HepG2 (cell line): ENCODE measurements at regions not wholly inside any gene's neighbourhood (a gene's known extent, or its start where the extent isn't known, plus 50 kb on each side); places are given as distances from the start of the nearest gene placed in this dataset.

Experiments
- ATAC-seq: fragments of 200-7000 bp; cut with Tn5 transposase; 3 replicates; pipeline ENCODE4 v1.9.1; 2020; ENCODE audit warnings: mild to moderate bottlenecking, moderate library complexity
- BruUV-seq: library from RNA; stranded (reverse); fragments of 400-500 nt; replicated peaks from 2 replicates; lab custom pipeline; 2021; lab: Mats Ljungman, UMichigan
- CTCF ChIA-PET: fragments of 300-600 bp; formaldehyde crosslinking; extraction: SDS; loops from one replicate; lab custom pipeline; 2021; ENCODE audit warnings: low total read pairs, inconsistent platforms, low intra/inter-chr PET ratio; lab: Yijun Ruan, JAX
- POLR2A ChIA-PET: fragments of 350-600 bp; sonication (Branson Sonifier 250); formaldehyde crosslinking; loops from one replicate; lab custom pipeline; 2020; ENCODE audit warnings: antibody characterized with exemption, inconsistent platforms; lab: Yijun Ruan, JAX
- DNase-seq: peaks from one replicate; pipeline ENCODE4 v3.0.0-alpha.2; 2015; ENCODE audit warnings: low spot score
- FAIRE-seq: peaks from 3 replicates; lab custom pipeline; 2011; peaks lifted over from hg19 to GRCh38; lab: Jason Lieb, UNC
- H2AFZ ChIP-seq: one replicate; pipeline ENCODE4 v1.6.1; 2011; ENCODE audit warnings: low read length, inconsistent platforms
- H3K27ac ChIP-seq: fragments of 300-600 bp; 3 replicates; pipeline ENCODE4 v1.8.0; 2011; ENCODE audit warnings: mixed run types, mild to moderate bottlenecking, mixed read lengths, low read length, inconsistent platforms; ENCODE audit not compliant: insufficient read depth; ENCODE audit errors: extremely low read length
- H3K27me3 ChIP-seq, 2 experiments: fragments of 200-600 bp in 1 of 2; 2 replicates in 1 of 2; 3 replicates in 1 of 2; pipeline versions ENCODE4 v1.6.0 to v1.8.0; 2011; ENCODE audit warnings: low read length in 2 of 2, mild to moderate bottlenecking in 2 of 2, moderate library complexity in 2 of 2, inconsistent platforms in 1 of 2; ENCODE audit not compliant: insufficient read depth in 2 of 2, control insufficient read depth in 1 of 2
- H3K36me3 ChIP-seq, 2 experiments: fragments of 200-600 bp in 1 of 2; replicated peaks in 1 of 2; 2 replicates in 1 of 2; 3 replicates in 1 of 2; pipeline versions ENCODE4 v1.5.1 to v1.8.0; 2011; ENCODE audit warnings: low read length in 2 of 2, inconsistent platforms in 1 of 2; ENCODE audit not compliant: insufficient read depth in 2 of 2, control insufficient read depth in 1 of 2
- H3K4me1 ChIP-seq: 2 replicates; pipeline ENCODE4 v1.5.1; 2012; ENCODE audit warnings: low read length, inconsistent platforms; ENCODE audit not compliant: insufficient read depth
- H3K4me2 ChIP-seq: 2 replicates; pipeline ENCODE4 v1.6.0; 2011; ENCODE audit warnings: low read depth, low read length, inconsistent platforms
- H3K4me3 ChIP-seq, 3 experiments: fragments of 200-600 bp in 1 of 3; sonication (generic), shearing (Covaris generic) in 1 of 3; replicated peaks in 1 of 3; 2 replicates each; pipeline ENCODE4 v1.5.1; 2011 to 2016; ENCODE audit warnings: low read length in 3 of 3, inconsistent platforms in 2 of 3, low read depth in 2 of 3, mild to moderate bottlenecking in 2 of 3, control low read depth in 1 of 3, mixed read lengths in 1 of 3; ENCODE audit not compliant: insufficient read depth in 1 of 3
- H3K79me2 ChIP-seq: one replicate; pipeline ENCODE4 v1.6.1; 2011; ENCODE audit warnings: low read length, inconsistent platforms; ENCODE audit not compliant: insufficient read depth
- H3K9ac ChIP-seq: 2 replicates; pipeline ENCODE4 v1.6.0; 2011; ENCODE audit warnings: mild to moderate bottlenecking, low read depth, low read length, inconsistent platforms; ENCODE audit not compliant: insufficient read depth
- H3K9me3 ChIP-seq: 2 replicates; pipeline ENCODE4 v1.5.1; 2012; ENCODE audit warnings: mild to moderate bottlenecking, low read length
- H4K20me1 ChIP-seq: 2 replicates; pipeline ENCODE4 v1.6.0; 2011; ENCODE audit warnings: inconsistent platforms, mild to moderate bottlenecking, low read length, moderate library complexity; ENCODE audit not compliant: insufficient read depth
- ATF7 ChIP-seq, 2 experiments: fragments of 450-650 bp in 1 of 2; sonication (generic) in 1 of 2; formaldehyde crosslinking in 1 of 2; IDR thresholded peaks; 2 replicates each; pipeline versions ENCODE4 v1.4.0 to v1.6.1; 2016 to 2020; ENCODE audit warnings: antibody characterized with exemption in 1 of 2, mild to moderate bottlenecking in 1 of 2, missing genetic modification reagents in 1 of 2
- ETV6 ChIP-seq: sonication (generic); formaldehyde crosslinking; conservative IDR thresholded peaks from 2 replicates; pipeline ENCODE4 v1.4.0; 2020; ENCODE audit warnings: missing genetic modification reagents
- FOXK2 ChIP-seq: fragments of 450-650 bp; IDR thresholded peaks from 2 replicates; pipeline ENCODE4 v1.6.1; 2016
- GPN1 ChIP-seq: sonication (generic); formaldehyde crosslinking; IDR thresholded peaks from 2 replicates; pipeline ENCODE4 v1.5.1; 2020; ENCODE audit warnings: missing genetic modification reagents, borderline replicate concordance
- HES4 ChIP-seq: sonication (generic); formaldehyde crosslinking; IDR thresholded peaks from 2 replicates; pipeline ENCODE4 v1.9.0; 2021; ENCODE audit warnings: mild to moderate bottlenecking, missing genetic modification reagents, borderline replicate concordance
- MAFF ChIP-seq: IDR thresholded peaks from 2 replicates; pipeline ENCODE4 v1.6.1; 2011; ENCODE audit warnings: low read depth, low read length, improper control_type of control experiment
- MAFK ChIP-seq, 2 experiments: IDR thresholded peaks in 1 of 2; conservative IDR thresholded peaks in 1 of 2; 2 replicates each; pipeline ENCODE4 v1.6.1; 2011; ENCODE audit warnings: improper control_type of control experiment in 2 of 2, low read length in 2 of 2
- MXI1 ChIP-seq: IDR thresholded peaks from 3 replicates; pipeline ENCODE4 v1.6.1; 2012; ENCODE audit warnings: low read depth, low read length, inconsistent platforms, borderline replicate concordance
- NCOA5 ChIP-seq: sonication (generic); formaldehyde crosslinking; IDR thresholded peaks from 2 replicates; pipeline ENCODE4 v1.4.0; 2020; ENCODE audit warnings: missing genetic modification reagents
- POLR2AphosphoS5 ChIP-seq: IDR thresholded peaks from 2 replicates; pipeline ENCODE4 v1.6.1; 2012; ENCODE audit warnings: low read depth, low read length
- RBM22 ChIP-seq: fragments of 200-400 bp; formaldehyde crosslinking; optimal IDR thresholded peaks from 2 replicates; pipeline ENCODE3; 2017; ENCODE audit warnings: mild to moderate bottlenecking, low read length, moderate library complexity
- SALL1 ChIP-seq: sonication (generic); formaldehyde crosslinking; IDR thresholded peaks from 2 replicates; pipeline ENCODE4 v1.8.0; 2022; ENCODE audit warnings: mild to moderate bottlenecking, missing genetic modification reagents
- SIX4 ChIP-seq: sonication (generic); formaldehyde crosslinking; IDR thresholded peaks from 2 replicates; pipeline ENCODE4 v1.4.0; 2020; ENCODE audit warnings: missing genetic modification reagents
- SOX6 ChIP-seq, 2 experiments: fragments of 450-650 bp in 1 of 2; sonication (generic) in 1 of 2; formaldehyde crosslinking in 1 of 2; IDR thresholded peaks; 2 replicates each; pipeline versions ENCODE4 v1.4.0 to v1.6.1; 2017 to 2020; ENCODE audit warnings: antibody characterized with exemption in 1 of 2, mild to moderate bottlenecking in 1 of 2, missing genetic modification reagents in 1 of 2
- TARDBP ChIP-seq: sonication (generic); formaldehyde crosslinking; IDR thresholded peaks from 2 replicates; pipeline ENCODE4 v1.8.0; 2022; ENCODE audit warnings: mild to moderate bottlenecking, missing genetic modification reagents
- TMF1 ChIP-seq: sonication (generic); formaldehyde crosslinking; IDR thresholded peaks from 2 replicates; pipeline ENCODE4 v1.8.1; 2022; ENCODE audit warnings: low read depth, missing genetic modification reagents
- TOPORS ChIP-seq: sonication (generic); formaldehyde crosslinking; IDR thresholded peaks from 2 replicates; pipeline ENCODE4 v1.8.0; 2023; ENCODE audit warnings: mild to moderate bottlenecking, missing genetic modification reagents
- ZNF292 ChIP-seq: sonication (generic); formaldehyde crosslinking; IDR thresholded peaks from 2 replicates; pipeline ENCODE4 v1.8.1; 2022; ENCODE audit warnings: mild to moderate bottlenecking, low read depth, missing genetic modification reagents, borderline replicate concordance
- ZNF552 ChIP-seq: sonication (generic); formaldehyde crosslinking; IDR thresholded peaks from 2 replicates; pipeline ENCODE4 v1.9.0; 2022; ENCODE audit warnings: missing genetic modification reagents, mild to moderate bottlenecking, borderline replicate concordance
- ZNF75D ChIP-seq: sonication (generic); formaldehyde crosslinking; IDR thresholded peaks from 2 replicates; pipeline ENCODE4 v1.8.1; 2023; ENCODE audit warnings: missing genetic modification reagents, mild to moderate bottlenecking, borderline replicate concordance
- ZNF879 ChIP-seq: sonication (generic); formaldehyde crosslinking; IDR thresholded peaks from 2 replicates; pipeline ENCODE4 v1.8.1; 2023; ENCODE audit warnings: missing genetic modification reagents
- ZSCAN22 ChIP-seq: sonication (generic); formaldehyde crosslinking; IDR thresholded peaks from 2 replicates; pipeline ENCODE4 v1.4.0; 2020; ENCODE audit warnings: mild to moderate bottlenecking, missing genetic modification reagents
- WGBS: methylation state at CpG from one replicate; pipeline ENCODE4 v1.1.6; 2017; ENCODE audit warnings: low lambda C conversion rate; 5-methylcytosine and 5-hydroxymethylcytosine counted together
- in situ Hi-C: cut with HindIII; loops from 2 replicates; pipeline ENCODE4 v1.10.0; 2017; ENCODE audit warnings: low pct_unique_long_range_greater_than_20kb; ENCODE audit not compliant: extremely low pct_ligation_motif_present
- intact Hi-C: fragments of 100-400 bp; cut with micrococcal nuclease; formaldehyde crosslinking; loops from one replicate; pipeline ENCODE4 v1.10.0; 2022; ENCODE audit not compliant: unreplicated experiment
- TF ChIP-seq, protein P1 (sequence below): sonication (generic); formaldehyde crosslinking; IDR thresholded peaks from 2 replicates; pipeline ENCODE4 v1.4.0; 2020; ENCODE audit warnings: missing genetic modification reagents

DNA sequence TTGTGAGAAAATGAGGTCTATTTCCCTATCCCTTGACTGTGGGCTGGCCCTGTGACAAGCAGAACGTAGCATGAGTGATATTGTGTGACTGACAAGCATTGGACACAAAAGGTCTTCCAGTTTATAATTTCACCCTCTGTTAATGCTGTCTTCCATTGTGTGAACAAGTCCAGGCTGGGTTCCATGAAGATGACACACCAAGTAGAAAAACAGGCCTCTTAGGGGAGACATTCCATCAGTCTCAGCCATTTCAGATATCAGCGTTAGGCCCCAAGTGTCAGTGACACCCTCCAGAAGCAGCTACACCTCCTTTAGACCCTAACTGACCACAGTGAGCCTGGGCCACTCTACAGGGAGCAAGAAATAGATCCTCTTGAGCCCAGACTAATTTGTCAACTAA is 511.3 kb downstream of the FBXO15 start (continued):
- TF ChIP-seq POLR2AphosphoS5, result no peak
- TF ChIP-seq SALL1, result no peak
- TF ChIP-seq ETV6 (CRISPR knock-in tag), result no peak
- no peak for TF ChIP-seq GPN1 (CRISPR knock-in tag)
- no peak for TF ChIP-seq SIX4
- no peak for TF ChIP-seq MXI1
- TF ChIP-seq, all 625 proteins: peak for 0

DNA sequence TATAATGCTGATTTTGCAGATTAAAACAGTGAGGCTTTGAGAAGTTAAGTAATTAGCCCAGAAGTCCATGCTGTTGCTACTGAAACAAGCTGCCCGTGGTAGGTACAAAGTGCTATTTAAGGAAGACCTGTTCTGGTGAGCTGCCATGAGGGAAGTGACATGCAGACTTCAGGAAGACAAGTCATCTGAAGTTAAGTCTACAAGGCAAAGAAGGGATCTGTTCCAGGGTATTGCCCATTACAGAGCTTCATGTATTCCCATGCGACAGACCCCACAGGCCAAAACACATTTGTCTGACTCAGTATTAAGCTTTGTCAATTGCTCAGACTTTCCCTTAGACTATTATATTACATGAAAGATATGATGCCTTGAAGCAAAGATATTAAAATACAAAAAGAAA is 520.8 kb downstream of the FBXO15 start:
- WGBS, result 30% methylated on average over 2 of the region's 2 CpGs

DNA sequence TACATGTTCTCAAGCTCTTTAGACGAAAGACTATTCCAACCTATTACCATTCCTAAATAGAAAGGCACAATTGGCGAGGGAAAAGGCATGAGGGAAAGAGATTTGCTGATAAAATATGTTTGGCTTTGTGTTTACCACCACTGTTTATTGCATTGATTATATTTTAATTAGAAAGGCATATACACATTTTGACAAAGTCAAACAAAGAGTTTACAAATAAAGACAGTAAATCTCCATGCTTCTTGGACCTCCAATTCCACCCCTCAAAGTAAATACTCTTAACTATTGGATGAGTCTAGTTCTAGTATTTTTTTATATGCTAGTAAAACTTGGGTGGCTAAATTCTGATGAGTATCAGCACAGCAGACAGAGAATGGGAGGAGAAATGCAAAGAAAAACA is 521.4 kb downstream of the FBXO15 start:
- 0% methylated on average over 2 of the region's 2 CpGs for WGBS
- no peak for FAIRE-seq

More for the DNA sequence above, 520.8 kb downstream of the FBXO15 start:
- intact Hi-C loops, result no loop called here
- in situ Hi-C loops, result no loop called here
- H3K36me3 ChIP-seq, result no peaks in the 10 kb centered on the region
- no peak overlapping the region for H3K9ac ChIP-seq
- no peak for DNase-seq
- H2AFZ ChIP-seq, result no peak overlapping the region
- no TSS peak for BruUV-seq
- H3K27me3 ChIP-seq, result no peaks in the 10 kb centered on the region
- no peaks in the 10 kb centered on the region for H3K9me3 ChIP-seq
- H4K20me1 ChIP-seq, result no peaks in the 10 kb centered on the region
- POLR2A ChIA-PET, result no interaction called here
- H3K4me2 ChIP-seq, result no peak overlapping the region
- CTCF ChIA-PET, result no interaction called here
- no peaks in the 10 kb centered on the region for H3K79me2 ChIP-seq
- TF ChIP-seq FOXK2 (no peak), MAFF (0 out of 2 replicates have a peak, but pooled peaks have one; percentile 24), MAFK (conservative IDR thresholded peaks at IDR 0.05 in 1 of 2, IDR thresholded peaks at IDR 0.05 in 1 of 2; ENCODE audit: low read length in 2 of 2) (peak; percentile 10 to 41; a peak in 1 of 4 replicates), ZNF75D (CRISPR knock-in tag) (no peak), ZNF552 (CRISPR knock-in tag) (no peak), ZSCAN22 (no peak)
- H3K4me1 ChIP-seq, result no peaks in the 10 kb centered on the region
- ATAC-seq, result no peak
- no peak overlapping the region for H3K27ac ChIP-seq
- no peak overlapping the region for H3K4me3 ChIP-seq
- no peak for FAIRE-seq

More for the DNA sequence above, 521.4 kb downstream of the FBXO15 start:
- intact Hi-C loops, result no loop called here
- no peaks in the 10 kb centered on the region for H3K4me1 ChIP-seq
- H3K27me3 ChIP-seq, result no peaks in the 10 kb centered on the region
- DNase-seq (no peak), ATAC-seq (no peak)
- POLR2A ChIA-PET, result no interaction called here
- H4K20me1 ChIP-seq, result no peaks in the 10 kb centered on the region
- H3K9me3 ChIP-seq, result no peaks in the 10 kb centered on the region
- BruUV-seq, result no TSS peak
- no peak overlapping the region for H3K4me3 ChIP-seq
- TF ChIP-seq RBM22, result no peak
- no peak for TF ChIP-seq TARDBP (CRISPR knock-in tag)
- no peak for TF ChIP-seq HES4 (CRISPR knock-in tag)
- no peak for TF ChIP-seq ZNF879 (CRISPR knock-in tag)
- no peak for TF ChIP-seq ZNF292 (CRISPR knock-in tag)
- TF ChIP-seq SOX6 (IDR thresholded peaks at IDR 0.05), result no peak
- TF ChIP-seq SOX6 (CRISPR knock-in tag; IDR thresholded peaks at IDR 0.05), result no peak
- no peak for TF ChIP-seq TMF1 (CRISPR knock-in tag)
- no peak for TF ChIP-seq SALL1
- no peak for TF ChIP-seq ATF7 (IDR thresholded peaks at IDR 0.05)
- no peak for TF ChIP-seq ATF7 (CRISPR knock-in tag; IDR thresholded peaks at IDR 0.05)
- TF ChIP-seq, protein P1, sequence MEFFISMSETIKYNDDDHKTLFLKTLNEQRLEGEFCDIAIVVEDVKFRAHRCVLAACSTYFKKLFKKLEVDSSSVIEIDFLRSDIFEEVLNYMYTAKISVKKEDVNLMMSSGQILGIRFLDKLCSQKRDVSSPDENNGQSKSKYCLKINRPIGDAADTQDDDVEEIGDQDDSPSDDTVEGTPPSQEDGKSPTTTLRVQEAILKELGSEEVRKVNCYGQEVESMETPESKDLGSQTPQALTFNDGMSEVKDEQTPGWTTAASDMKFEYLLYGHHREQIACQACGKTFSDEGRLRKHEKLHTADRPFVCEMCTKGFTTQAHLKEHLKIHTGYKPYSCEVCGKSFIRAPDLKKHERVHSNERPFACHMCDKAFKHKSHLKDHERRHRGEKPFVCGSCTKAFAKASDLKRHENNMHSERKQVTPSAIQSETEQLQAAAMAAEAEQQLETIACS (CRISPR knock-in tag), result no peak
- no peak for TF ChIP-seq TOPORS (CRISPR knock-in tag)
- no peak for TF ChIP-seq NCOA5 (CRISPR knock-in tag)
- H3K36me3 ChIP-seq, result no peaks in the 10 kb centered on the region
- no peak overlapping the region for H3K9ac ChIP-seq
- no peak overlapping the region for H3K27ac ChIP-seq
- H3K79me2 ChIP-seq, result no peaks in the 10 kb centered on the region
- CTCF ChIA-PET, result no interaction called here
- no peak overlapping the region for H3K4me2 ChIP-seq
- in situ Hi-C loops, result no loop called here
- H2AFZ ChIP-seq, result no peak overlapping the region
